A673 (cell line): ENCODE measurements at regions not wholly inside any gene's neighbourhood (a gene's known extent, or its start where the extent isn't known, plus 50 kb on each side); places are given as distances from the start of the nearest gene placed in this dataset.

Source experiments
- EZH2 ChIP-seq: fragments of 200-600 bp; sonication (generic); IDR thresholded peaks from 2 replicates; pipeline ENCODE4 v1.6.1; 2017; ENCODE audit warnings: borderline replicate concordance, low read depth, mild to moderate bottlenecking, mixed read lengths, antibody characterized with exemption, low read length; ENCODE audit not compliant: poor library complexity, severe bottlenecking
- TF ChIP-seq, protein P1 (sequence below): fragments of 300-800, 200-600 bp; sonication (generic); conservative IDR thresholded peaks from 2 replicates; pipeline ENCODE4 v1.5.1; 2017; ENCODE audit warnings: low read depth, mild to moderate bottlenecking, antibody characterized with exemption, low read length, moderate library complexity, mixed read lengths

DNA sequence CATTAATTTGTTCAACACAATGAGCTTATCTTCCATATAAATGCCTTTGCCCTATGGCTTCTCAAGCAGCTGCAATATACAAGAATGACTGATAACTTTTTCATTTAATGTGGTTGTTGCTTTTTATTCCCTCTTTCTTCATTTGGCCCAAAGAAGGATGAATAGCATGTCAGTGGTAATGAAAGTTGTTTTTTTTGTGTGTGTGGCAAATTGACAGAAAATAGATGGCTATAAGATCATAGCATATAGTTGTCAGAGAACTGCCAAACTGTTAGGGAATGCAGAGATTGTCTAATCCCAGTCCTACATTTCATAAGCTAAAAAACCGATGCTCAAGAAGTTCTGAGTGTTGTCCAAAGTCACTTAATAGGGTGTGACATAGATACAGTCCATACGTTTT, 244.3 kb downstream of the ACTR3 start:
- TF ChIP-seq, protein P1, sequence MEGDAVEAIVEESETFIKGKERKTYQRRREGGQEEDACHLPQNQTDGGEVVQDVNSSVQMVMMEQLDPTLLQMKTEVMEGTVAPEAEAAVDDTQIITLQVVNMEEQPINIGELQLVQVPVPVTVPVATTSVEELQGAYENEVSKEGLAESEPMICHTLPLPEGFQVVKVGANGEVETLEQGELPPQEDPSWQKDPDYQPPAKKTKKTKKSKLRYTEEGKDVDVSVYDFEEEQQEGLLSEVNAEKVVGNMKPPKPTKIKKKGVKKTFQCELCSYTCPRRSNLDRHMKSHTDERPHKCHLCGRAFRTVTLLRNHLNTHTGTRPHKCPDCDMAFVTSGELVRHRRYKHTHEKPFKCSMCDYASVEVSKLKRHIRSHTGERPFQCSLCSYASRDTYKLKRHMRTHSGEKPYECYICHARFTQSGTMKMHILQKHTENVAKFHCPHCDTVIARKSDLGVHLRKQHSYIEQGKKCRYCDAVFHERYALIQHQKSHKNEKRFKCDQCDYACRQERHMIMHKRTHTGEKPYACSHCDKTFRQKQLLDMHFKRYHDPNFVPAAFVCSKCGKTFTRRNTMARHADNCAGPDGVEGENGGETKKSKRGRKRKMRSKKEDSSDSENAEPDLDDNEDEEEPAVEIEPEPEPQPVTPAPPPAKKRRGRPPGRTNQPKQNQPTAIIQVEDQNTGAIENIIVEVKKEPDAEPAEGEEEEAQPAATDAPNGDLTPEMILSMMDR: no peak
- TF ChIP-seq EZH2: no peak
